Right hindlimb (tissue), 1 donor: ENCODE measurements at regions not wholly inside any gene's neighbourhood (a gene's known extent, or its start where the extent isn't known, plus 50 kb on each side); places are given as distances from the start of the nearest gene placed in this dataset.

ENCODE experiments used
- DNase-seq: peaks from one replicate; pipeline ENCODE4 v3.0.0-alpha.2; 2018

DNA sequence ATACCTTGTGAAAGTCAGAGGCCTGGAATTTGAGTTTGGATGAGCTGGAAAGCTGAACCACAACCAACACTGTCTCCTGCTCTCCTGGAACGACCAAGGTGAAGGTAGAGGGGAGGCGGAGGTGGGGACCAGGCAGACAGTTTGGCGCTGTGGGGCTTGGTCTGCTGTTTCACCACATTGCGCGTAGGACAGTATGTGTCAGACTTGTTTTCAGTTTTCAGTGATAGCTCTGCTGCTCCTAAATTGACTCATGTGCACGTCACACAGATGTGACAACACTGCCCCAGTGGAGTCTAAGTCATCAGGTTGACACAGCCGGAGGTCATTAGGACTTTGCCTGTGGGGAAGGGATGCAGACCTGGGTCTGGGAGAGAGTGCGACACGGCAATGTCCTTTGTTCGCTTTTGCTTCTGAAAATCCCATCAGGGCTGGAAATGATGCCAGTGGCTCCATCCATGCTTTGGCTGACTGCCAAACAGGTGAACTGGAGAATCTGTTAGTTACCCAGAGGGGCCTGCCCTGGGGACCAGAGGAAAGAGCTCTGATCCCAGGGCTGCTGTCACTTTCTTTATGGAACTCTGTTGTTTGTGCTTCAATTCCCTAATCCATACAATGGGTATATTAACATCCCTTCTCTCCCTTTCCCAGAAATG lies 255.5 kb downstream of the CDC5L start:
- no peak for DNase-seq

DNA sequence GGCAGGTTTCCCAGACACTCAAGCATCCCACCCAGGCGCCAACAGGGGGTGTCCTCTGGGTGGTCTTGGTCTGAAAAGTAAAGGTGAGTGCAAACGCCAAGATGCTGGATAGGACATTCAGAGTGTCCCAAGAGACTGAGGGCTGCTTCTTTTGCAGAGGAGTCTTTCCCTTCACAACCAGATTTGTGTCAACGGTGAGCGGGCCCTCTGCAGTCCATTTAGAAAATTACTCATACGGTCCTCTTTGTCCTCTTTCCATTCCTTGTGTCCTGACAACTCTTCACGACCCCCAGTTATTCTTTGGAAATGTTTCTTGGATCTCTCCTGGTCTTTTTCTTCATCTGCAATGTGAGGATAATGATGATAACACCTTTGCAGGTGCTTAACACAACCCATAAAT lies 257.8 kb downstream of the CDC5L start:
- no peak for DNase-seq

DNA sequence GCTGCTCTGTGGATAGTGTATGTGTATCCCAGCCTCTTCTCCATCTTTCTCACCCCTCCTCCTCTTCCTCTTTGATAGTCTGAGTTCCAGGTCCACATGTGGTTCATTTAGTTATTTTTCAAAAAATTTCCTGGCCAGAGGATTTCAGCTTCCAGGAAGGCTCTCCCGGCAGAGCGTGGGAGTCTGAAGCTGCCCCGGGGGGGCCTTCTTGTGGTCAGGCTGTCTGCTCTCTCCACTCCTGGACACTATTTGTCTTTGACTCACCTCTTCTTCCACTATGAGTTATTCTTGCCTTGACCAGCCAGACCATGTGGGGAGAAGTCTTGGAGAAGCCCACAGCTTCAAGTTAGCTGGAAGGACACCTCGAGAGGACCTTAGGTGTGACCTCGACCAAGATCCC lies 258.8 kb downstream of the CDC5L start:
- DNase-seq: no peak

DNA sequence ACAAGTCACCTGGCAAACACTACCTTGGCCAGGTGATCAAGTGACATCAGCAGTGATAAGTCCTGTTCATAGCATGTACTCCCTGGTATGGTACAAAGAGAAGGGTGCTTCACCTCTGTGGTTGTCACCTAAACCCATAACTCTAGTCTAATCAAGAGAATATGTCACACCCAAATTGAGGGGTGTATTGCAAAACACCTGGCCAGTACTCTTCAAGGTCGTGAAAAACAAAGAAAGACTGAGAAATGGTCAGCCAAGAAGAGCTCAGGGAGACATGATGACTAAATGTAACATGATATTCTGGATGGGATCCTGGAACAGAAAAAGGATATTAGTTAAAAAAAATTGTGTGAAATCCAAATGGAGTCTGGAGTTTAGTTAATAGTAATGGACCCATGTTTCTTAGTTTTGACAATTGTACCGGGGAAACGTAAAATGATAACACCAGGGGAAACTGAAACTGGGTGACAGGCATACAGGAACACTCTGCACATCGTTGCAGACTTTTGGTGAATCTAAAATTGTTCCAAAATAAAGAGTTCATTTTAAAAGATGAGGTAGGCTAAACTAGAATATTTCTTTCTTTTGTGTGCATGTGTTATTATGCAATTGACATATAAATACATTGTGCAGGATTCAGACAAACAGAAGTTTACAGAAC lies 262.0 kb downstream of the CDC5L start:
- no peak for DNase-seq

DNA sequence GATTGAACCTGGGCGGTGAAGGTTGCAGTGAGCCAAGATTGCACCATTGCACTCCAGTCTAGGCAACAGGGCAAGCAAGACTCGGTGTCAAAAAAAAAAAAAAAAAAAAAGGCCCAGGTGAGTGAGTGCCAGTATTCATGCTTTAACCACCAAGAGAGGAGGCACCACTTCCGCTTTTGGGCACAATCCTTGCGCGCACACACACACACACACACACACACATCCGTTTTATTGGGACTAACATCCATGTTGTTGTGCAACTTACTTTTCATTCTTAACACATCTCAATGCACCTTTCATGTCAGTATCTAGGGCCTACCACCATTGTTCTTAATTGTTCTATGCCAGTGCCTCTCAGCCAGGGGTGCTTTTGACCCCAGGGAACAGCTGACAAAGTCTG lies 263.0 kb downstream of the CDC5L start:
- no peak for DNase-seq

DNA sequence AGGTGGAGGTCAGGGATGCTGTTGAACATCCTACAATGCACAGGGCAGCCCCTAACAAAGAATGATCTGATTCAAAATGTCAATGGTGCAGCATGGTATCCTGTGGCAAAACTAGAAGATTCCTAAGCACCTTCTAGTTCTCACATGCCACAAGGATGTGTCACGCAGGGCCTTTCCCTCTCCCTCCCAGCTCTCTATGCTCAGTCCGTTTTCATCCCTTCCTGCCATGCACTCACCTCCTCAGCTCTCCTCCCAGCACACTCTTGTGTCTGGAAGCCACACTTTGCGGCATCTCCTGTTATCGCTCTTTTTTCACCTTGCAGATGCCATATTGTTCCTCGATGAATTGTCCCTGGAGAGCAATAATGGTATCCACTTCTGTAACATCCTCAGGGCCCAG lies 263.4 kb downstream of the CDC5L start:
- DNase-seq: no peak

DNA sequence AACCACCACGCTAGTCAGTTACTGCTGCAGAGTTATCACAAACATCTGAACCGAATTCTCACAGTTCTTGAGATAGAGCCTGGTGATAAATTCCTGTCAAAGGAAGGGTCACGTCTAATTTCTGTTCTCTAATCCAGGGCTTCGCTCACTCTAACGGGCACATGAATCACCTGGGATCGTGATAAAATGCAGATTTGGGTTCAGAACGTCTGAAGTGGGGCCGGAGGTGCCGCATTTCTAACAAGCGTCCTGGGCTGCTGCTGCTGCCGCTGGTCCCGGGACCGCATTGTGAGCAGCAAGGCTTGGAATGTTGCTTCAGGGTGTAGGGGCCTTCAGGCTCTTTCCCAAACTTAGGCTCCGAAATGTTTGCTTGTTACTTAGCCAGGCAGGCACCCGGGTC lies 264.1 kb downstream of the CDC5L start:
- DNase-seq: no peak

DNA sequence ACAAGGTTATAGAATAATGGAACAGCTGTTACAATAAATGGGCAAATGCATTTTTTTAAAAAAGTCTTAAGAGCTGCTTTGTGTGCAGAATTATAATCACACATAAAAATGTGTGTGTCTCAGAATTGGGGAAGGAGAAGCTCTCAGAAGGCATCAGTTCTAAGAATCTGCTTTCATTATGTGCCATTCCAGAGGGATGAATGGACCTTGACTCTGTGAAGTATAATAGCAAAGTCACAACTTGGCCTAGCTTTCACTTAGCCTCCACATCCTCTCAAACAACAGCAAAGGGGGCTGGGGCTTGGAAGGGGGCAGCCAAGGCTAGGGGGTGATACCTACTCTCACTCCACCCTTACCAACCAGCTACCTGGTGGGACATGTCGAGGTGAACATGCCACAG lies 265.0 kb downstream of the CDC5L start:
- DNase-seq: no peak

DNA sequence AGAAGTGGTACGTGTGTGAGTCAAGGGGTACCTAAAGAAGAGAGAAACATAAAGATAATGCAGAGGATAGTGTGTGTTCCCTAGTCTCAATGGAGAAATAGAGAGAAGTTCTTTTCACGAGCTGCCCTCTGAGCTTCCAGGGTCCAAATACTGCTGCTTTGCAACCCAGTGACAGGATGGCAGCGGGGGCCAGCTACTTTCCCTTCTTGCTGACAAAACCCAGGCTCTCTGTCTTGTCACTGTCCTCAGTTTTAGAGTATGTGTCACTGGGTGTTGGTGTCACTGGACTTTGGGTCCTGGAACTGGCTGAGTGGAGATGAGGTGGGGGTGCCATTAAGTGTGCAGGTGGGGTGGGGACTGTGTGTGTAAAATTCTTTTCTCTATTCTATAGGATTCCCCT lies 265.6 kb downstream of the CDC5L start:
- no peak for DNase-seq

DNA sequence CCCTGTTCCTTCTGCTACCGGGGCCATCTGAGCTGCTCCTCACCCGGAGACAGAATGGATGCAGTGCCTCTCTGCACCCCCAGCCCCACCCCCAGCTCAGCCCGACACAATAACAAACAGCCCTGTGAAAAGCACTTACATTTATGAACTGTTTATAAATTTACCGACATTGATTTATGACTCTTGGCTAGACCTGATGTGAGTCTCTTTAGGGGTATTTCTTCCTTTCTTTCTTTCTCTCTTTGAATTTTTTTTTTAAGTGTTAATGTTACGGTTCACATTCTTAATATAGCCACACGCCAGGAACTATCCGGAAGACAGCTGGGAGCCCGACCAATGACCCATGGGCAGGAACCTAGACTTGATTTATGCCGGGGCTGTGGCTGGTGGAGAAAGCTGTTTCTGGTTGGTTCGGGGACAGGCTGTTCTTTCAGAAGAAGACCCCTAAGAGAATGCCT lies 266.3 kb downstream of the CDC5L start:
- no peak for DNase-seq

DNA sequence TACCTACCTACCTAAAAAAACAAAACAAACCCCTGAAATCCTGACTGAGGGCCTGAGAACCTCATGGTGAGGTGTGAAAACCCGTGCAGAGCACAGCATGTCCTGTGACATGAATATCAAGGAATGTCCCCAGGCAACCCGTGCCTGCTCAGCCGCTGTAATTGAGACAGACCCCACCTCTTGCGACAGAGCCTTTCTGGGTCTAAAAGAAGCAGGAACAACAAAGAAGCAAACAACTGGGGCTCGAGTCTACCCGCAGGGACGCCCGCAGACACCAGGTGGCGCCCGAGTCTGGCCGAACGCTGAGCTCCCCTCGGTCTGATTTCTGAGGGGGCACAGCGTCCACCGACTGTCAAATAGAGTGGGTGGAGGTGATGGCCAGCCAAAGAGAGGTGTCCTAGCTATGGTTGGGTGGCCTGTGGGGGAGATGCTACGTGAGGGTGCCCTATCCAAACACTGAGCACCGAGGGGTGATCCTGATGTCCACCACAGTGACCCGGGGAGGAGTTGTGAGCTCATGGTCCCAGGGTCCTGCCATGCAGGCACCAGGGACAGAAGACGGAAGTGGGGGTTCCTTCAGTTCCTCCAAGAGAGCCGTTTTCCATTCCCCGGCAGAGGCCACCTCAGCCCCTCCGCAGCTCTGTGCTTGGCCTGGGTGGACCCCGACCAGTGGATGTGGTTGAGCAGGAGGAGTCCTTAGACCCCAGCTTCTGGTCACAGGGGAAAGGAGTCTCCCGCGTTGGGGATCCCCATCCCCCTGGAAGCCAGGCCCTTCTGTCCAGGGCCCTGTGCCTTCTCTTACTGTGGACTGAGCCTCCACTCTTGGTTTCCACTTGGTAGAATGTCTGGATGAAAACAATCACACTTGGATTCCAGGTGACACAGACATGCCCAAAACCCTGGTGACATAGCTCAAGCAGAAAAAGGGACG lies 268.2 kb downstream of the CDC5L start:
- DNase-seq: peak; percentile 84

DNA sequence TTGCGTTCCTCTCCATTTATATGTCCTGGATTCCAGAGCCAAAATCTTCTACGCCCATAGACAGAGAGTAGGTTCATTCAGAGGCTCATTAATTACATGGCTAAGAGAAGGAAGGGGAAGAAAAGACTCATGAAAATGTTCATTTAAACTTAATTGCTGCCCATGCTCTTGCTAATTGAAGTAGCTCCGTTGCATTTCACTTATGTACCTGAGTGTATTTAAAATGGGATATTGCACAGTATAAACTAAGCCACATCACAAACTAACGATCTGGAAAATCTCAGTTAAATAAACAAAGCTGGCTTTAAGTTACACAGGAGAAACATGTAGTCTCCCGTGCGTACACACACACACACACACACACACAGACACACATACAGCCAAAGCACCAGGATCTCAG lies 269.2 kb downstream of the CDC5L start:
- DNase-seq: no peak

DNA sequence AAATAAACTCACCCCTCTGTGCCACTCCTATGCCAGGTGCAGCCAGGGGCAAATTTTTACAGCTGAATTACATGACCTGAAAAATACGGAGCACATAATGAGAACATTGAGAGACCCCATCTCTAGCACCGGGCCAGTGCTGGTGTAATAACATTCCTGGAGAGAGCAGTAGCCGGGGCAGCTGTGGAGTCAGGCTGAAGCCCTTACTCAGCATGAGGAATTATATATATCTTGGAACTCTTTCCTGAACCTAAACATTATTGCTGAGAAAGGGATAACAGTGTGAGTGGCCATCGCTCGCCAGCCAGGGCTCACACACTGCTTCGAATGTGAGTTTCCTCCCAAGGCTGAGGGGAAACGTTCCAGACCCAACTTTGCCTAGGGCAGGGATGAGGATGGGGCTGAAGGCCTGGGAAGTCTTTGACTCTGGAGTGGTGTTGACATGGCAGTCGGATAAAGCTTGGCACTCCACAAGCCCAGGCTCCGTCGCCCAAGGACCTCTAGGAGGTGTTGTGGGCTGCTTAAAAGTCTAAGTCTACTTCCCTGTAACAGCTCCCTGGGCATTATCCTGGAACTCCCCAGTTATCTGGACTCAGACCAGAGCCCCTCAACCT lies 269.8 kb downstream of the CDC5L start:
- DNase-seq: no peak

DNA sequence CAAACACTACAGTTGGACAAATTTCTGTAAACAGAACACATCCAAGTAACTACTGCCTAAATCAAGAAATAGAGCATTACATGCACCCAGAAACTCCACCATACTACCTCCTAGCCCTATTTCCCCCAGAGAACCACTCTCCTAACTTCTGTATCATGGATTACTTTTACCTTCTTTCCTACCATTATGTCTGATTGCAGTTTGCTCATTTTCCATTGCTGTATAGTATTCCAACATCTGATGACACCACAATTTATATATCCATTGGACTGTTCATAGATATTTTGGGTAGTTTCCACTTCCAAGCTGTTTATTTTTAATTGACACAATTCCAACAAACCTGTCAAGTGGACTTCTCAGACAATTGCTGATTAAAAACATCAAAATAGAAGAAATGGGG lies 271.1 kb downstream of the CDC5L start:
- no peak for DNase-seq

DNA sequence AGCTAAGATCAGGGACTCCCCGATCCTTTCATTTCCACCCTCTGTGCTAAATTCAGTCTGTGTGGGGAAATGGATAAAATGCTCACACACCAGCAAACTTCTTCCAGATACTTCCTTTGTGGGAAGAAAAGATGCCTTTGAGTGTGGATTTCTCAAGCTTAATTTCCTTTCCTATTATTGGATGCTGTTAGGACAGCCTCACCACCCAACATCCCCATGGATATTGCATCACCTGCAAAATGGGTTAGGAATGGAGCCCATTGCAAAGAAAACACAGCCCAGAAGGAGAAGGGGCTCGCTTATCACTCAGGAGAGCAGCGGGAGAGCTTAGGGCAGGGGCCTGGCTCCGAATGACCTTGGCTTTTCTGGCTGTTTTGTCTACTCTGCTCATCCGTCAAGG lies 272.2 kb downstream of the CDC5L start:
- DNase-seq: no peak

DNA sequence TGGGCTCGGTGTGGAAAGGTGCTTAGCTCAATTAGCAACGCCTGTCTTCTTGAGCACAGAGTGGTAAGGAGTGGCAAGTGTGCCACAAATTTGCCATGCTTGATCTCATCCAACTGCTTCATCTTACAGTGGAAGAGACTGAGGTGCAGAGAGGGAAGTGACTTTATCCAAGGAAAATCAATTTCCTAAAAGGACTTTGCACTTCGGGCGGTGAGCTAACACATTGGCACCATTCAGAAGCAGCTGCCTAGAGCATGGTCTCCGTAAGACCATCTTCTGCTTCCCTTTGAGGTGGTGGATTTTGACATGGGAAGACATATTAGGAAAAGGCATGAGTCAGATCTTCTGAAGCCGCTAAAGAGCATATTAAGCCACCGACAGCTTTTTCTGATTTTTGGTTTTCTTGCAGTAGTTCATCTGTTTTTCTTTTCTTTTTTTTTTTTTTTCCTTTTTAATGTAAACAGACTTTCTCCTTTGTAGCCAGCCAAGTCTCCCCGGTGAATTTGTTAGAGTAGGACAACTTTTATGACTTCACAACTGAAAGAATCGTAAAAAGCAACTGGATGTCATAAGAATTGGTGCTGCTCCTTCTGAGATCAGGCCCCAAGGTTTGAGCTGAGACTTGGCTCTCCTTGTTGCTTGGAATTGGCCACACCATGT lies 273.2 kb downstream of the CDC5L start:
- no peak for DNase-seq

DNA sequence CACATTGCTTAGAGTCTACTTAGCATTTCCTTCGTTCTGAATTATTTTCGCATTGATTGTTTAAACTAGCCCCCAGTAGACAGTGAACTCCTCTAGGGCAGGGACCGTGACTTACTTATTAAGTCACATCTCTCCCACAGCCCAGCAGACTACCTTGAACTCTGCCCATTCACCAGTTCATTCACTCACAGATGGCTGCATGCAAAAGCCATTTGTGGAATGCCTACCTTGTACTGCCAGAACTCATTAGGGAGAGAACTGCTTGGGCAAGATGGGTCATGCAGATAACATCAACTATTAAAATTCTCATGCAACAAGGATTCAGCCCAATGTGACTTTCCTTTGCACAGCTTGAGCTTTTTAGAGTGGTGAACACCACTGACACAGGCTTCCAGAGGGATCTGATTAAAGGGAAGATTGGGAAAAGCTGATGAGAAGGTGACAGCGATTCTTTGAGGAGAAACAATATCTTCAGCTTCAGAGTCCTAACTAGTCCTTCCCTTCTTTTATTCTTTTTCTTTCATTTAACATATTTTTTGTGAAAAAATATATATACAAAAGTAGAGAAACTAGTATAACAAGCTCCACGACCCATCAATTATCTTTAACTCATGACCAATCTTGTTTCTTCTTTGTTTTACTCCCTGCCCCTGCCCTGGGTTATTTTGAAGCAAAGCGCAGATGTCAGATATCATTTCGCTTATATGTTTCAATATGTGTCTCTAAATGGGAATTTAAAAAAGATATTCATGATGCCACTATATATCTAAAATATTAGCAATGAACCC lies 273.9 kb downstream of the CDC5L start:
- no peak for DNase-seq

DNA sequence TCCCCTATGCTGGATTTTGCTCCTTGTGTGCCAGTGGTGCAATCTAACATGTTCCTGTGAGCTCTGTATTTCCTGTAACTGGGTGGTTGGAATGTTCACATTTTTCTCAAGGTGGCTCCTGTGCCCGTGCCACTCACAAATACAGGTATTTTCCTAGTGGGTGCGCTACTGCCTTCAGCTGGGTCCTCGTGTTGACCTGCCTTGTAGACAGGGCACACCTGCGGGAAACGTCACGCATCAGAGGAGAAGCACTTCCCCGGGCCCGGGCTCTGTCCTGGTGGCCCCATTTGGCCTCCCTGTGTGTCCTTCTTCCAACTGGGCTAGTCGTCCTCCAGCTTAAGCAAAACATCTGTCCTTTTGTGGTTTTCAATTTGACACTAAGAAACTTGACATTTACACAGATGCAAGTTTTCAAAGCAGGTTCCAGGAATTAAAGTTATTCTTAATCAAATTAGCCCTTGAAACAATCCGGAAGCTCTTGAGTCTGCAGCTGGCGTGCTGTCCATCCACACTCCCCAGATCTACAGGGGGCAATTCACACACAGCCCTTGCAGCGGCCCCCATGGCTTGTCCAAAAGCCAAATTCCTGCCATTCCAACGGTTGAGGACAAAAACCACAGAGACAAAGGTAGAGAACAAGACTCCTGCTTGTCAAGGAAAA lies 275.1 kb downstream of the CDC5L start:
- DNase-seq: no peak

DNA sequence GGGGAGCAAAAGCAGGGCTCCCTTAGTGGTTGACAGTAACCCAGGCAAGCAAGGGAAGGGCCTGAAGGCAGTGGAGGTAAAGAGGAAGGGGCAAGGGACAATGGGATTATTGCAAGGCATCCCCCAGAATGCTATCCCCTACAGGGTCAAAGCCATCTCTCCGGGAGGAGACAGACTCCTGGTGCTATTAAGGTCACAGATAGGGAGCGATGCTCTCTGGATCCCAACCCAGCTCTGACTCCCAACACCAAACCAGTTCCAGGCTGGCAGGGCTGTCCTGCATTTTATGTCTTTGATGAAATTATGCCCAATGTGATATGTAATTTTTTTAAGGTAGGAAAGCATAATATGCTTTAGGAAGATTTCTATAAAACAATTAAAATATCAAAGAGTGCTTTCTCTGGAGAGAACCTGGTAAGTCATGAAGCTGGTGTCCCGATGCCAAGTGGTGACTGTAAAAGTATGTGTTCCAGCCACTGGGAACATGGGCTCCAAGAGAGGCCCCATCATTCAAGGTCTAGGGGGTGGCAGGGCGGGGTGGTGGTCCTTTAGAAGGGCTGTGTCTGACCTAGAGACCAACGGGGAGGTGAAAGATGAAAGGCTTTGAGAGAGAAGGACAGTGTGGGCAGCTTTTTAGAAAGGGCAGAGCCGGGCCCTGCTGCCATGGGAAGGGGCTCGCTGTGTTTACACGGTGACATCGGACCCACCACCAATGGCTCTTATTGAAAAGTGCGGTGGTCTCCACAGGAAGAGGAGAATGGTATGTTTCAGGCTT lies 276.5 kb downstream of the CDC5L start:
- DNase-seq: no peak

DNA sequence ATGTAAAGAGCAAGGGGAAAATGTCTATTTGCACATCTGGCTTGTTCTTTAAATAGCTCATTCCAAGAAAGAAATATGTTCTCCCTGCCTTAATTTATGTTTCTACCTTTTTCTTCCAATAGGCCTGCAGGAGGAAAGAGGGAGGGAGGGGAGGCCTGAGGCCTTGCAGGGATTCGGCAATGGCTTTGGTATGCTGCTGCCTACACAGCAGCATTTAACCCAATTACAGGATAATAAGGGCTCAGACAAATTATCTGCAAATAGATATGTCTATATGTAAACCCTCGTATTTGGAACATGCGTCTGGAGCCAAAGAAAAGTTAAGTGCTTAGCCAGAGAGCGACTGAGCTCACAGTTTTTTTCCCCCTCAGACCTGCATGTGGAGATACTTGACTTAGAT lies 277.2 kb downstream of the CDC5L start:
- peak; percentile 61 for DNase-seq

DNA sequence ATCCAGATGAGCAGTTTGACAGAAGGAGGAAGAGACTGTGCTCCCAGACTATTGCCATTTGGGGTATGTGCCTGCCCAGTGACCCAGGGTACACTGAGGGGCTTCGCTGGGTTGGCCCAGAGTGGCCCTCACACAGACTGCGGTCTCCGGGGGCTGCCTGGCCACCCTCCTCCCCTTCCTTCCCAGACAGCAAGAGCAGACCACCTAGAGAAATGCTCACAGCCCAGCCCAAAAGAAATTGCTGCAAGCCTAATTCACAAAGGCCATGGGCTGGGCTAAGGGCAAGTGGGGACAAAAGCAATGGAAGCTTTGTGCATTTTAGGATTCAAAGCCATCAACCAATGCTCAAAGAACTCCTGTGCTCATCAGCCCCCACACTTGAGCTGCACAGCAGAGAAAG lies 277.6 kb downstream of the CDC5L start:
- DNase-seq: no peak
